IMR-90 (cell line): ENCODE measurements at regions not wholly inside any gene's neighbourhood (a gene's known extent, or its start where the extent isn't known, plus 50 kb on each side); places are given as distances from the start of the nearest gene placed in this dataset.

Experiments
- ATAC-seq: fragments of 200-7000 bp; cut with Tn5 transposase; 2 replicates; pipeline ENCODE4 v1.9.1; 2020; ENCODE audit warnings: low read depth, mild to moderate bottlenecking, moderate library complexity
- BruUV-seq: library from RNA; stranded (reverse); fragments of 400-500 nt; replicated peaks from 2 replicates; lab custom pipeline; 2021; lab: Mats Ljungman, UMichigan
- CTCF ChIA-PET: fragments of 300-600 bp; formaldehyde crosslinking; extraction: SDS; loops from one replicate; lab custom pipeline; 2021; ENCODE audit warnings: antibody characterized with exemption; lab: Yijun Ruan, JAX
- POLR2A ChIA-PET: fragments of 300-600 bp; sonication (Branson Sonifier 250); formaldehyde crosslinking; loops from one replicate; lab custom pipeline; 2022; ENCODE audit warnings: antibody characterized with exemption; ENCODE audit not compliant: unreplicated experiment; lab: Charles Lee
- DNase-seq: peaks from one replicate; pipeline ENCODE4 v3.0.0; 2013
- H2AFZ ChIP-seq: replicated peaks from 2 replicates; pipeline ENCODE3; 2013; ENCODE audit warnings: low read length, mild to moderate bottlenecking; ENCODE audit not compliant: poor library complexity
- H2AK5ac ChIP-seq: 2 replicates; pipeline ENCODE4 v1.6.1; 2013; ENCODE audit warnings: low read depth, low read length, inconsistent platforms
- H2AK9ac ChIP-seq: replicated peaks from 2 replicates; pipeline ENCODE3; 2013; ENCODE audit warnings: mild to moderate bottlenecking, low read depth, low read length, moderate library complexity; ENCODE audit not compliant: poor library complexity
- H2BK120ac ChIP-seq: 2 replicates; pipeline ENCODE4 v1.6.1; 2013; ENCODE audit warnings: low read depth, low read length, inconsistent platforms
- H2BK15ac ChIP-seq: 3 replicates; pipeline ENCODE4 v1.6.1; 2013; ENCODE audit warnings: low read depth, low read length, inconsistent platforms
- H2BK20ac ChIP-seq: 2 replicates; pipeline ENCODE4 v1.6.1; 2013; ENCODE audit warnings: low read depth, mild to moderate bottlenecking, inconsistent platforms, low read length, moderate library complexity
- H2BK5ac ChIP-seq: 2 replicates; pipeline ENCODE4 v1.6.1; 2013; ENCODE audit warnings: mild to moderate bottlenecking, low read depth, low read length, inconsistent platforms; ENCODE audit not compliant: poor library complexity, severe bottlenecking
- H3K14ac ChIP-seq: replicated peaks from 2 replicates; pipeline ENCODE4 v1.6.1; 2013; ENCODE audit warnings: low read depth, low read length, inconsistent platforms
- H3K18ac ChIP-seq: 2 replicates; pipeline ENCODE4 v1.6.1; 2013; ENCODE audit warnings: low read depth, low read length, control low read depth
- H3K23ac ChIP-seq: 2 replicates; pipeline ENCODE4 v1.6.1; 2013; ENCODE audit warnings: low read depth, low read length, inconsistent platforms
- H3K27ac ChIP-seq: 2 replicates; pipeline ENCODE4 v1.5.1; 2013; ENCODE audit warnings: mild to moderate bottlenecking, control low read depth, low read length; ENCODE audit not compliant: insufficient read depth
- H3K27me3 ChIP-seq: 2 replicates; pipeline ENCODE4 v1.6.1; 2013; ENCODE audit warnings: low read length; ENCODE audit not compliant: control insufficient read depth, insufficient read depth
- H3K36me3 ChIP-seq: 2 replicates; pipeline ENCODE4 v1.6.1; 2013; ENCODE audit warnings: low read length, mixed read lengths; ENCODE audit not compliant: control insufficient read depth, insufficient read depth
- H3K4ac ChIP-seq: 2 replicates; pipeline ENCODE4 v1.6.1; 2013; ENCODE audit warnings: low read depth, low read length, inconsistent platforms
- H3K4me1 ChIP-seq: 2 replicates; pipeline ENCODE4 v1.6.1; 2013; ENCODE audit warnings: low read length, mixed read lengths; ENCODE audit not compliant: control insufficient read depth, insufficient read depth
- H3K4me2 ChIP-seq: 2 replicates; pipeline ENCODE4 v1.6.1; 2013; ENCODE audit warnings: low read depth, mild to moderate bottlenecking, control low read depth, low read length, moderate library complexity
- H3K4me3 ChIP-seq: 2 replicates; pipeline ENCODE4 v1.5.1; 2013; ENCODE audit warnings: low read depth, mild to moderate bottlenecking, control low read depth, low read length, moderate library complexity; ENCODE audit not compliant: insufficient read depth
- H3K56ac ChIP-seq: 2 replicates; pipeline ENCODE4 v1.6.1; 2013; ENCODE audit warnings: low read length, inconsistent platforms; ENCODE audit not compliant: insufficient read depth; ENCODE audit errors: extremely low read depth
- H3K79me1 ChIP-seq, 2 experiments: 2 replicates each; pipeline ENCODE4 v1.6.1; 2013; ENCODE audit warnings: low read length in 2 of 2, inconsistent platforms in 1 of 2, low read depth in 1 of 2
- H3K9ac ChIP-seq: 2 replicates; pipeline ENCODE4 v1.6.1; 2013; ENCODE audit warnings: low read depth, low read length, control low read depth
- H3K9me1 ChIP-seq: 2 replicates; pipeline ENCODE4 v1.6.1; 2013; ENCODE audit warnings: low read length, inconsistent platforms; ENCODE audit not compliant: insufficient read depth
- H3K9me3 ChIP-seq: 2 replicates; pipeline ENCODE4 v1.6.1; 2013; ENCODE audit warnings: low read length; ENCODE audit not compliant: control insufficient read depth, insufficient read depth
- H4K20me1 ChIP-seq: 2 replicates; pipeline ENCODE4 v1.6.1; 2013; ENCODE audit warnings: low read length, inconsistent platforms; ENCODE audit not compliant: insufficient read depth
- H4K5ac ChIP-seq: 2 replicates; pipeline ENCODE4 v1.6.1; 2013; ENCODE audit warnings: mild to moderate bottlenecking, low read depth, low read length, control low read depth
- H4K8ac ChIP-seq, 2 experiments: 2 replicates each; pipeline ENCODE4 v1.6.1; 2013; ENCODE audit warnings: low read depth in 2 of 2, low read length in 2 of 2, control low read depth in 1 of 2, inconsistent platforms in 1 of 2
- H4K91ac ChIP-seq: 2 replicates; pipeline ENCODE4 v1.6.1; 2013; ENCODE audit warnings: low read depth, low read length, inconsistent platforms; ENCODE audit not compliant: insufficient read depth
- BHLHE40 ChIP-seq: fragments of 150-350 bp; IDR thresholded peaks from 2 replicates; pipeline ENCODE4 v1.6.1; 2016; ENCODE audit warnings: mild to moderate bottlenecking, low read depth, low read length
- CHD1 ChIP-seq: IDR thresholded peaks from 2 replicates; pipeline ENCODE4 v1.6.1; 2012; ENCODE audit warnings: low read depth, low read length, improper control_type of control experiment
- FOS ChIP-seq: fragments of 150-350 bp; IDR thresholded peaks from 2 replicates; pipeline ENCODE4 v1.6.1; 2016; ENCODE audit warnings: low read depth, low read length
- MAZ ChIP-seq: IDR thresholded peaks from 2 replicates; pipeline ENCODE4 v1.6.1; 2012; ENCODE audit warnings: low read depth, mild to moderate bottlenecking, low read length, improper control_type of control experiment, moderate library complexity, borderline replicate concordance
- MXI1 ChIP-seq: IDR thresholded peaks from 2 replicates; pipeline ENCODE4 v1.6.1; 2012; ENCODE audit warnings: low read depth, mild to moderate bottlenecking, low read length, moderate library complexity, borderline replicate concordance
- NFE2L2 ChIP-seq: fragments of 150-350 bp; IDR thresholded peaks from 2 replicates; pipeline ENCODE4 v1.6.1; 2016; ENCODE audit warnings: low read depth, mild to moderate bottlenecking, low read length
- RCOR1 ChIP-seq: IDR thresholded peaks from 2 replicates; pipeline ENCODE4 v1.6.1; 2012; ENCODE audit warnings: mild to moderate bottlenecking, low read length, improper control_type of control experiment; ENCODE audit not compliant: insufficient replicate concordance
- RFX5 ChIP-seq: IDR thresholded peaks from 2 replicates; pipeline ENCODE4 v1.8.0; 2012; ENCODE audit warnings: low read depth, mild to moderate bottlenecking, low read length, moderate library complexity
- SMC3 ChIP-seq: fragments of 150-350 bp; IDR thresholded peaks from 2 replicates; pipeline ENCODE4 v1.6.1; 2016; ENCODE audit warnings: low read depth, mild to moderate bottlenecking, antibody characterized with exemption, low read length, moderate library complexity
- WGBS, 2 experiments: methylation state at CpG; one replicate each; pipeline versions ENCODE4 v1.1.5 to v1.1.7; 2013; ENCODE audit warnings: missing lambda C conversion rate in 2 of 2; ENCODE audit not compliant: insufficient read length in 1 of 2; ENCODE audit errors: extremely low coverage in 2 of 2; 5-methylcytosine and 5-hydroxymethylcytosine counted together
- dilution Hi-C: fragments of 300-500 bp; cut with HindIII; formaldehyde crosslinking; loops from one replicate; pipeline ENCODE4 v1.14.3; 2018; ENCODE audit warnings: low sequenced_read_pairs; ENCODE audit not compliant: unreplicated experiment
- in situ Hi-C: fragments of 300-500 bp; cut with MboI; formaldehyde crosslinking; loops from 3 replicates; pipeline ENCODE4 v1.14.3; 2019; ENCODE audit warnings: low sequenced_read_pairs, inconsistent platforms, mixed read lengths
- intact Hi-C: fragments of 100-400 bp; cut with micrococcal nuclease; formaldehyde crosslinking; loops from 2 replicates; pipeline ENCODE4 v1.10.0; 2022
- TF ChIP-seq, protein P1 (sequence below): fragments of 150-350 bp; IDR thresholded peaks from 2 replicates; pipeline ENCODE4 v1.6.1; 2016; ENCODE audit warnings: low read depth, mild to moderate bottlenecking, low read length, moderate library complexity, borderline replicate concordance

GRCh38 chr6:137951064-137951597 is 84.1 kb downstream of the TNFAIP3 start:
- H2AFZ ChIP-seq: peak overlapping the region; percentile 23
- DNase-seq: no peak
- H2AK9ac ChIP-seq: no peak overlapping the region
- peaks cover 2% of the 10 kb centered on the region; the same call in 1 of the 2 replicates for H3K9me3 ChIP-seq
- ChIA-PET CTCF (no interaction called here), POLR2A (interaction anchor here (0.6 kb wide), 1 partner anchor 221 kb away, joined by 3 read pairs; no protein-coding TSS in a partner anchor)
- in situ Hi-C loops (no loop called here), intact Hi-C loops (no loop called here), dilution Hi-C loops (no loop called here)
- H4K5ac ChIP-seq: no peak overlapping the region
- no peak overlapping the region for H3K27ac ChIP-seq
- no peak overlapping the region for H4K8ac ChIP-seq
- no peak overlapping the region for H3K4me3 ChIP-seq
- no peak overlapping the region for H3K9ac ChIP-seq
- BruUV-seq: no TSS peak
- H2BK15ac ChIP-seq: no peak overlapping the region
- no peak overlapping the region for H2BK20ac ChIP-seq
- H3K4me2 ChIP-seq: no peak overlapping the region
- no peaks in the 10 kb centered on the region for H3K36me3 ChIP-seq
- no peaks in the 10 kb centered on the region for H3K9me1 ChIP-seq
- TF ChIP-seq MAZ (no peak), RCOR1 (no peak), SMC3 (no peak), BHLHE40 (no peak), CHD1 (no peak), NFE2L2 (no peak), FOS (no peak), MXI1 (no peak), RFX5 (no peak)
- TF ChIP-seq, protein P1, sequence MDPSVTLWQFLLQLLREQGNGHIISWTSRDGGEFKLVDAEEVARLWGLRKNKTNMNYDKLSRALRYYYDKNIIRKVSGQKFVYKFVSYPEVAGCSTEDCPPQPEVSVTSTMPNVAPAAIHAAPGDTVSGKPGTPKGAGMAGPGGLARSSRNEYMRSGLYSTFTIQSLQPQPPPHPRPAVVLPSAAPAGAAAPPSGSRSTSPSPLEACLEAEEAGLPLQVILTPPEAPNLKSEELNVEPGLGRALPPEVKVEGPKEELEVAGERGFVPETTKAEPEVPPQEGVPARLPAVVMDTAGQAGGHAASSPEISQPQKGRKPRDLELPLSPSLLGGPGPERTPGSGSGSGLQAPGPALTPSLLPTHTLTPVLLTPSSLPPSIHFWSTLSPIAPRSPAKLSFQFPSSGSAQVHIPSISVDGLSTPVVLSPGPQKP: no peak
- no peak overlapping the region for H2BK120ac ChIP-seq
- no peaks in the 10 kb centered on the region for H3K4me1 ChIP-seq
- no peak overlapping the region for H2AK5ac ChIP-seq
- peaks cover 23% of the 10 kb centered on the region for H3K27me3 ChIP-seq
- no peak for ATAC-seq
- H2BK5ac ChIP-seq: no peak overlapping the region
- H3K18ac ChIP-seq: no peak overlapping the region
- H3K23ac ChIP-seq: no peak overlapping the region
- no peak overlapping the region for H3K14ac ChIP-seq
- no peaks in the 10 kb centered on the region for H3K79me1 ChIP-seq
- no peak overlapping the region for H3K56ac ChIP-seq
- no peaks in the 10 kb centered on the region for H4K20me1 ChIP-seq
- H4K91ac ChIP-seq: no peak overlapping the region
- WGBS, 2 experiments: 44% methylated on average over 3 of the region's 3 CpGs; no CpG with 5 or more reads in 1 of the 2 experiments
- H3K4ac ChIP-seq: no peak overlapping the region
